IMR-90 (cell line): ENCODE measurements at regions not wholly inside any gene's neighbourhood (a gene's known extent, or its start where the extent isn't known, plus 50 kb on each side); places are given as distances from the start of the nearest gene placed in this dataset.

ENCODE experiments used
- ATAC-seq: fragments of 200-7000 bp; cut with Tn5 transposase; 2 replicates; pipeline ENCODE4 v1.9.1; 2020; ENCODE audit warnings: low read depth, mild to moderate bottlenecking, moderate library complexity
- BruUV-seq: library from RNA; stranded (reverse); fragments of 400-500 nt; replicated peaks from 2 replicates; lab custom pipeline; 2021; lab: Mats Ljungman, UMichigan
- CTCF ChIA-PET: fragments of 300-600 bp; formaldehyde crosslinking; extraction: SDS; loops from one replicate; lab custom pipeline; 2021; ENCODE audit warnings: antibody characterized with exemption; lab: Yijun Ruan, JAX
- POLR2A ChIA-PET: fragments of 300-600 bp; sonication (Branson Sonifier 250); formaldehyde crosslinking; loops from one replicate; lab custom pipeline; 2022; ENCODE audit warnings: antibody characterized with exemption; ENCODE audit not compliant: unreplicated experiment; lab: Charles Lee
- DNase-seq: peaks from one replicate; pipeline ENCODE4 v3.0.0; 2013
- H2AFZ ChIP-seq: replicated peaks from 2 replicates; pipeline ENCODE3; 2013; ENCODE audit warnings: low read length, mild to moderate bottlenecking; ENCODE audit not compliant: poor library complexity
- H2AK5ac ChIP-seq: 2 replicates; pipeline ENCODE4 v1.6.1; 2013; ENCODE audit warnings: low read depth, low read length, inconsistent platforms
- H2AK9ac ChIP-seq: replicated peaks from 2 replicates; pipeline ENCODE3; 2013; ENCODE audit warnings: mild to moderate bottlenecking, low read depth, low read length, moderate library complexity; ENCODE audit not compliant: poor library complexity
- H2BK120ac ChIP-seq: 2 replicates; pipeline ENCODE4 v1.6.1; 2013; ENCODE audit warnings: low read depth, low read length, inconsistent platforms
- H2BK15ac ChIP-seq: 3 replicates; pipeline ENCODE4 v1.6.1; 2013; ENCODE audit warnings: low read depth, low read length, inconsistent platforms
- H2BK20ac ChIP-seq: 2 replicates; pipeline ENCODE4 v1.6.1; 2013; ENCODE audit warnings: low read depth, mild to moderate bottlenecking, inconsistent platforms, low read length, moderate library complexity
- H2BK5ac ChIP-seq: 2 replicates; pipeline ENCODE4 v1.6.1; 2013; ENCODE audit warnings: mild to moderate bottlenecking, low read depth, low read length, inconsistent platforms; ENCODE audit not compliant: poor library complexity, severe bottlenecking
- H3K14ac ChIP-seq: replicated peaks from 2 replicates; pipeline ENCODE4 v1.6.1; 2013; ENCODE audit warnings: low read depth, low read length, inconsistent platforms
- H3K18ac ChIP-seq: 2 replicates; pipeline ENCODE4 v1.6.1; 2013; ENCODE audit warnings: low read depth, low read length, control low read depth
- H3K23ac ChIP-seq: 2 replicates; pipeline ENCODE4 v1.6.1; 2013; ENCODE audit warnings: low read depth, low read length, inconsistent platforms
- H3K27ac ChIP-seq: 2 replicates; pipeline ENCODE4 v1.5.1; 2013; ENCODE audit warnings: mild to moderate bottlenecking, control low read depth, low read length; ENCODE audit not compliant: insufficient read depth
- H3K27me3 ChIP-seq: 2 replicates; pipeline ENCODE4 v1.6.1; 2013; ENCODE audit warnings: low read length; ENCODE audit not compliant: control insufficient read depth, insufficient read depth
- H3K36me3 ChIP-seq: 2 replicates; pipeline ENCODE4 v1.6.1; 2013; ENCODE audit warnings: low read length, mixed read lengths; ENCODE audit not compliant: control insufficient read depth, insufficient read depth
- H3K4ac ChIP-seq: 2 replicates; pipeline ENCODE4 v1.6.1; 2013; ENCODE audit warnings: low read depth, low read length, inconsistent platforms
- H3K4me1 ChIP-seq: 2 replicates; pipeline ENCODE4 v1.6.1; 2013; ENCODE audit warnings: low read length, mixed read lengths; ENCODE audit not compliant: control insufficient read depth, insufficient read depth
- H3K4me2 ChIP-seq: 2 replicates; pipeline ENCODE4 v1.6.1; 2013; ENCODE audit warnings: low read depth, mild to moderate bottlenecking, control low read depth, low read length, moderate library complexity
- H3K4me3 ChIP-seq: 2 replicates; pipeline ENCODE4 v1.5.1; 2013; ENCODE audit warnings: low read depth, mild to moderate bottlenecking, control low read depth, low read length, moderate library complexity; ENCODE audit not compliant: insufficient read depth
- H3K56ac ChIP-seq: 2 replicates; pipeline ENCODE4 v1.6.1; 2013; ENCODE audit warnings: low read length, inconsistent platforms; ENCODE audit not compliant: insufficient read depth; ENCODE audit errors: extremely low read depth
- H3K79me1 ChIP-seq, 2 experiments: 2 replicates each; pipeline ENCODE4 v1.6.1; 2013; ENCODE audit warnings: low read length in 2 of 2, inconsistent platforms in 1 of 2, low read depth in 1 of 2
- H3K9ac ChIP-seq: 2 replicates; pipeline ENCODE4 v1.6.1; 2013; ENCODE audit warnings: low read depth, low read length, control low read depth
- H3K9me1 ChIP-seq: 2 replicates; pipeline ENCODE4 v1.6.1; 2013; ENCODE audit warnings: low read length, inconsistent platforms; ENCODE audit not compliant: insufficient read depth
- H3K9me3 ChIP-seq: 2 replicates; pipeline ENCODE4 v1.6.1; 2013; ENCODE audit warnings: low read length; ENCODE audit not compliant: control insufficient read depth, insufficient read depth
- H4K20me1 ChIP-seq: 2 replicates; pipeline ENCODE4 v1.6.1; 2013; ENCODE audit warnings: low read length, inconsistent platforms; ENCODE audit not compliant: insufficient read depth
- H4K5ac ChIP-seq: 2 replicates; pipeline ENCODE4 v1.6.1; 2013; ENCODE audit warnings: mild to moderate bottlenecking, low read depth, low read length, control low read depth
- H4K8ac ChIP-seq, 2 experiments: 2 replicates each; pipeline ENCODE4 v1.6.1; 2013; ENCODE audit warnings: low read depth in 2 of 2, low read length in 2 of 2, control low read depth in 1 of 2, inconsistent platforms in 1 of 2
- H4K91ac ChIP-seq: 2 replicates; pipeline ENCODE4 v1.6.1; 2013; ENCODE audit warnings: low read depth, low read length, inconsistent platforms; ENCODE audit not compliant: insufficient read depth
- CEBPB ChIP-seq: IDR thresholded peaks from 2 replicates; pipeline ENCODE4 v1.6.1; 2012; ENCODE audit warnings: low read depth, low read length, improper control_type of control experiment
- CHD1 ChIP-seq: IDR thresholded peaks from 2 replicates; pipeline ENCODE4 v1.6.1; 2012; ENCODE audit warnings: low read depth, low read length, improper control_type of control experiment
- FOS ChIP-seq: fragments of 150-350 bp; IDR thresholded peaks from 2 replicates; pipeline ENCODE4 v1.6.1; 2016; ENCODE audit warnings: low read depth, low read length
- MAFK ChIP-seq: IDR thresholded peaks from 2 replicates; pipeline ENCODE4 v1.6.1; 2012; ENCODE audit warnings: low read depth, low read length, improper control_type of control experiment
- NFE2L2 ChIP-seq: fragments of 150-350 bp; IDR thresholded peaks from 2 replicates; pipeline ENCODE4 v1.6.1; 2016; ENCODE audit warnings: low read depth, mild to moderate bottlenecking, low read length
- POLR2A ChIP-seq: IDR thresholded peaks from 2 replicates; pipeline ENCODE4 v1.6.1; 2012; ENCODE audit warnings: mild to moderate bottlenecking, low read depth, low read length
- RAD21 ChIP-seq: IDR thresholded peaks from 2 replicates; pipeline ENCODE4 v1.6.1; 2012; ENCODE audit warnings: low read length, improper control_type of control experiment
- RCOR1 ChIP-seq: IDR thresholded peaks from 2 replicates; pipeline ENCODE4 v1.6.1; 2012; ENCODE audit warnings: mild to moderate bottlenecking, low read length, improper control_type of control experiment; ENCODE audit not compliant: insufficient replicate concordance
- SMC3 ChIP-seq: fragments of 150-350 bp; IDR thresholded peaks from 2 replicates; pipeline ENCODE4 v1.6.1; 2016; ENCODE audit warnings: low read depth, mild to moderate bottlenecking, antibody characterized with exemption, low read length, moderate library complexity
- WGBS, 2 experiments: methylation state at CpG; one replicate each; pipeline versions ENCODE4 v1.1.5 to v1.1.7; 2013; ENCODE audit warnings: missing lambda C conversion rate in 2 of 2; ENCODE audit not compliant: insufficient read length in 1 of 2; ENCODE audit errors: extremely low coverage in 2 of 2; 5-methylcytosine and 5-hydroxymethylcytosine counted together
- dilution Hi-C: fragments of 300-500 bp; cut with HindIII; formaldehyde crosslinking; loops from one replicate; pipeline ENCODE4 v1.14.3; 2018; ENCODE audit warnings: low sequenced_read_pairs; ENCODE audit not compliant: unreplicated experiment
- in situ Hi-C: fragments of 300-500 bp; cut with MboI; formaldehyde crosslinking; loops from 3 replicates; pipeline ENCODE4 v1.14.3; 2019; ENCODE audit warnings: low sequenced_read_pairs, inconsistent platforms, mixed read lengths
- intact Hi-C: fragments of 100-400 bp; cut with micrococcal nuclease; formaldehyde crosslinking; loops from 2 replicates; pipeline ENCODE4 v1.10.0; 2022
- TF ChIP-seq, protein P1 (sequence below): fragments of 150-350 bp; IDR thresholded peaks from 2 replicates; pipeline ENCODE4 v1.6.1; 2016; ENCODE audit warnings: low read depth, mild to moderate bottlenecking, low read length, moderate library complexity, borderline replicate concordance
- TF ChIP-seq, protein P2 (sequence below): conservative IDR thresholded peaks from 2 replicates; pipeline ENCODE4 v1.5.1; 2012; ENCODE audit warnings: mild to moderate bottlenecking, low read depth, low read length, improper control_type of control experiment
- TF ChIP-seq, protein P3 (sequence below): fragments of 150-350 bp; IDR thresholded peaks from 2 replicates; pipeline ENCODE4 v1.6.1; 2017; ENCODE audit warnings: mild to moderate bottlenecking, antibody characterized with exemption, low read length, low read depth

DNA sequence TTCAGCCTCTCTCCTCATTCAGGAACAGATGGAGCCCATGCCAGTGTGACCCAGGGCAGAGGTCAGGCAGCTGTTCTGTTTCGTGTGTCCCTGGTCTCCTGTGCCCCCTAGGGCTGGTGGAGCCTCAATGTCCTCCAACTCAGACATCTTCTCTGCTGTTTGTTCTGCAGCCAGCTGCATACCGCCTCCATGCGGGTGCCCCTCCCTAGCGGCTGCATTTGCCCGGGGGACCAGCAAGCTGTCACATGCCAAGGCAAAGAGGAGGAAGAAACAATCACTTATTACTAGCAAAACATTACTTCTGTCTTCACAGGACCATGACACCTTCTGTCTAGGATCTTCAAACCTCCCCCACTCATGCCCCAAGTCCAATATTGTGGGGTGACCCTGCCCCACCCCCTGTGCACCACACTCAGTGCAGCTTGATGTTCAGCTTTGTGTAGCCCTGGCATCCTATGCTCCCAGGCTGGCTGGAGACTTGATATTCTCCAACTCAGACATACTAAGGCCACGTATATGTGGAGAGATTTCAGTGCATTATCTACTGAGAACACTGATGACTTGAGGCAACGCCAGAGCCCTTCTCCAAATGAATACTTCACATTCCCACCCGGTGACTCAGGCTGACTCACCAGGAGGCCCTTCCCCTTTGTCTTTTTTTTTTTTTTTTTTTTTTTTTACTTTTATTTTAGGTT is 188.9 kb downstream of the SKIDA1 start:
- POLR2A ChIA-PET: no interaction called here
- no peak overlapping the region for H3K4me3 ChIP-seq
- 40% methylated on average over 1 of the region's 8 CpGs; no CpG with 5 or more reads in 1 of the 2 experiments for WGBS, 2 experiments

More for the DNA sequence above, 188.9 kb downstream of the SKIDA1 start:
- H2AFZ ChIP-seq: peak overlapping the region; percentile 88
- dilution Hi-C loops: no loop called here
- no peaks in the 10 kb centered on the region for H3K9me3 ChIP-seq
- H3K56ac ChIP-seq: peak overlapping the region; percentile 73; the same call in 1 of the 2 replicates
- H3K36me3 ChIP-seq: no peaks in the 10 kb centered on the region
- peak overlapping the region; percentile 89 for H2BK5ac ChIP-seq
- CTCF ChIA-PET: interaction anchor here (0.5 to 1.1 kb wide), 4 partner anchors 9 to 109 kb away, joined by 3 read pairs; no protein-coding TSS in a partner anchor
- peaks cover 12% of the 10 kb centered on the region for H3K9me1 ChIP-seq
- H3K27me3 ChIP-seq: no peaks in the 10 kb centered on the region
- peak overlapping the region; percentile 99 for H2BK120ac ChIP-seq
- peak overlapping the region; percentile 85 for H3K14ac ChIP-seq
- H2BK15ac ChIP-seq: peak overlapping the region; percentile 89
- H4K8ac ChIP-seq: peak overlapping the region; percentile 73 to 83
- H3K27ac ChIP-seq: peak overlapping the region; percentile 77
- ATAC-seq: peak; percentile 77
- peak overlapping the region; percentile 37; the same call in 1 of the 2 replicates for H3K9ac ChIP-seq
- peak overlapping the region; percentile 97 for H2AK5ac ChIP-seq
- TF ChIP-seq FOS (peak; percentile 96), NFE2L2 (peak; percentile 22; the same call in 1 of the 2 replicates), SMC3 (no peak), CEBPB (0 out of 2 replicates have a peak, but pooled peaks have one; percentile 40), RAD21 (peak; percentile 19; the same call in 1 of the 2 replicates), POLR2A (no peak), CHD1 (no peak), MAFK (no peak), RCOR1 (no peak)
- TF ChIP-seq, protein P1, sequence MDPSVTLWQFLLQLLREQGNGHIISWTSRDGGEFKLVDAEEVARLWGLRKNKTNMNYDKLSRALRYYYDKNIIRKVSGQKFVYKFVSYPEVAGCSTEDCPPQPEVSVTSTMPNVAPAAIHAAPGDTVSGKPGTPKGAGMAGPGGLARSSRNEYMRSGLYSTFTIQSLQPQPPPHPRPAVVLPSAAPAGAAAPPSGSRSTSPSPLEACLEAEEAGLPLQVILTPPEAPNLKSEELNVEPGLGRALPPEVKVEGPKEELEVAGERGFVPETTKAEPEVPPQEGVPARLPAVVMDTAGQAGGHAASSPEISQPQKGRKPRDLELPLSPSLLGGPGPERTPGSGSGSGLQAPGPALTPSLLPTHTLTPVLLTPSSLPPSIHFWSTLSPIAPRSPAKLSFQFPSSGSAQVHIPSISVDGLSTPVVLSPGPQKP: no peak
- TF ChIP-seq, protein P2, sequence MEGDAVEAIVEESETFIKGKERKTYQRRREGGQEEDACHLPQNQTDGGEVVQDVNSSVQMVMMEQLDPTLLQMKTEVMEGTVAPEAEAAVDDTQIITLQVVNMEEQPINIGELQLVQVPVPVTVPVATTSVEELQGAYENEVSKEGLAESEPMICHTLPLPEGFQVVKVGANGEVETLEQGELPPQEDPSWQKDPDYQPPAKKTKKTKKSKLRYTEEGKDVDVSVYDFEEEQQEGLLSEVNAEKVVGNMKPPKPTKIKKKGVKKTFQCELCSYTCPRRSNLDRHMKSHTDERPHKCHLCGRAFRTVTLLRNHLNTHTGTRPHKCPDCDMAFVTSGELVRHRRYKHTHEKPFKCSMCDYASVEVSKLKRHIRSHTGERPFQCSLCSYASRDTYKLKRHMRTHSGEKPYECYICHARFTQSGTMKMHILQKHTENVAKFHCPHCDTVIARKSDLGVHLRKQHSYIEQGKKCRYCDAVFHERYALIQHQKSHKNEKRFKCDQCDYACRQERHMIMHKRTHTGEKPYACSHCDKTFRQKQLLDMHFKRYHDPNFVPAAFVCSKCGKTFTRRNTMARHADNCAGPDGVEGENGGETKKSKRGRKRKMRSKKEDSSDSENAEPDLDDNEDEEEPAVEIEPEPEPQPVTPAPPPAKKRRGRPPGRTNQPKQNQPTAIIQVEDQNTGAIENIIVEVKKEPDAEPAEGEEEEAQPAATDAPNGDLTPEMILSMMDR: no peak
- TF ChIP-seq, protein P3, sequence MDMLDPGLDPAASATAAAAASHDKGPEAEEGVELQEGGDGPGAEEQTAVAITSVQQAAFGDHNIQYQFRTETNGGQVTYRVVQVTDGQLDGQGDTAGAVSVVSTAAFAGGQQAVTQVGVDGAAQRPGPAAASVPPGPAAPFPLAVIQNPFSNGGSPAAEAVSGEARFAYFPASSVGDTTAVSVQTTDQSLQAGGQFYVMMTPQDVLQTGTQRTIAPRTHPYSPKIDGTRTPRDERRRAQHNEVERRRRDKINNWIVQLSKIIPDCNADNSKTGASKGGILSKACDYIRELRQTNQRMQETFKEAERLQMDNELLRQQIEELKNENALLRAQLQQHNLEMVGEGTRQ: no peak
- H3K4me1 ChIP-seq: peaks cover 9% of the 10 kb centered on the region
- H3K18ac ChIP-seq: peak overlapping the region; percentile 70
- in situ Hi-C loops: no loop called here
- H3K79me1 ChIP-seq: no peaks in the 10 kb centered on the region
- H3K4ac ChIP-seq: peak overlapping the region; percentile 96
- peak overlapping the region; percentile 98 for H4K91ac ChIP-seq
- H4K20me1 ChIP-seq: no peaks in the 10 kb centered on the region
- H4K5ac ChIP-seq: peak overlapping the region; percentile 14
- peak overlapping the region; percentile 99 for H2BK20ac ChIP-seq
- peak overlapping the region; percentile 87 for H2AK9ac ChIP-seq
- peak; percentile 97 for DNase-seq
- BruUV-seq: no TSS peak
- intact Hi-C loops: loop anchor here (1.0 kb wide), 1 partner anchor 55 kb away; no protein-coding TSS in a partner anchor
- peak overlapping the region; percentile 86 for H3K23ac ChIP-seq
- peak overlapping the region; percentile 52 for H3K4me2 ChIP-seq
